GM21786 (cell line): ENCODE measurements at regions not wholly inside any gene's neighbourhood (a gene's known extent, or its start where the extent isn't known, plus 50 kb on each side); places are given as distances from the start of the nearest gene placed in this dataset.
"Not testable (repeated sequence)": the region's sequence is repeated elsewhere in the genome, so short reads cannot be mapped to it uniquely, and the experiment has no call there.

Source experiments
- ATAC-seq: cut with Tn5 transposase; IDR thresholded peaks from one replicate; pipeline ENCODE4 v1.9.1; 2021; ENCODE audit not compliant: unreplicated experiment

- ATAC-seq = not testable (repeated sequence)
Observed at GRCh38 chr6:86872810-86873209, 64.5 kb upstream of the HTR1E start.

GRCh38 chr6:86871681-86872080 lies 65.6 kb upstream of the HTR1E start:
- ATAC-seq = no peak

- ATAC-seq = no peak
Observed at GRCh38 chr6:86869500-86869899, 67.8 kb upstream of the HTR1E start.

- no peak for ATAC-seq
Observed at GRCh38 chr6:86859513-86859912, 77.8 kb upstream of the HTR1E start.

DNA sequence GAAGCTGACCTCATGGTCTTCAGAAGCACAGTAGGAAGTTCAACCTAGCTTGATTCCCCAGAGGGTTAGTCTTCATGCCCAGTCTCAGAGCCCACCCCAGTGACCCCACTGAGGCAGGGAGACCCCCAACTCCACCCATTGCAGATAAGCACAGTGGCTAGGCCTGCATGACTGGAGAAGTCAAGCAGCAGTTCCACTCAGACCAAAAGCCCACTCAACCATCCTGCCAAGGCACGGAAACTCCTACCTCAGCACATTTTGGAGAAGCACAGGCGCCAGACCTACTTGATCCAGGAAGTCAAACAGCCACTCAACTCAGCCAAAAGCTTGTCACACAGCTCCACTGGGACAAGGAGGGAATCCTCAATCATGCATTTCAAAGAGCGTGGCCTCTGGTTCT lies 78.4 kb upstream of the HTR1E start:
- no peak for ATAC-seq

DNA sequence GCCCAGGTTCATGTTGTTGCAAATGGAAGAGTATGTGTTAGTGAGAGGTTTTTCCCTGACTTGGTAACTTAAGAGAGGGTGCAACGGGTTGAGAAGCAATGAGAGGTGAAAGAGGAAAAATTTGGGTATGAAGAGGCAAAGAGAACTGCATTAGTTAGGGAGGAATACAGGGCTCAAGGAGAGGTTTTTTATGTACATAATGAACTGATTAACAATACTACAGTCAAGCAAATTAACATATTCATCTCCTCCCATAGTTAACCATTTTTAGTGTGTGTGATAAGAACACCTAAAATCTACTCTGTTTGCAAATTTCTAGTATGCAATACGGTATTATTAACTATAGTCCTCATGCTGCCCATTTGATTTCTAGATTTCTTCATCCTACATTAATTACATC lies 79.5 kb upstream of the HTR1E start:
- ATAC-seq = no peak

GRCh38 chr6:86856937-86857563 lies 80.3 kb upstream of the HTR1E start:
- peak; percentile 65 for ATAC-seq

DNA sequence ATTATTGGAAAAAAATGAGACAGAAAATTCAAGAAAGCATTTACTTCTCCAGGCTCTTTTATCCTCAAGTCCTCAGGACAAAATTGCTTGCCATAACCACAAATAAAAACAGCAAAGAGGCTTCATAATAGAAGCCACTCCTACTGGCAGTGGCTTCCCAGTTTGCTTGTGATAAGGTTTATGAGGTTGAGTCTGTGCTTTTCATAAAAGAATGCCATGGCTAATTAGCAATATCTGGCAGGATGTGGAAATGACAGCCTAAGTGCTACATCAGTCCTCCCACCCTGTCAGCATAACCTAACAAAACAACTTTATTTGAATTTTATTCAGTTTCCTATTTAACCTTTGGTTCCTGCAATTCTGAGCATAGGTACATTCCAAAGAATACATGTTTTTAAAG lies 80.9 kb upstream of the HTR1E start:
- no peak for ATAC-seq

- ATAC-seq = no peak
Observed at GRCh38 chr6:86848986-86849385, 88.3 kb upstream of the HTR1E start.

DNA sequence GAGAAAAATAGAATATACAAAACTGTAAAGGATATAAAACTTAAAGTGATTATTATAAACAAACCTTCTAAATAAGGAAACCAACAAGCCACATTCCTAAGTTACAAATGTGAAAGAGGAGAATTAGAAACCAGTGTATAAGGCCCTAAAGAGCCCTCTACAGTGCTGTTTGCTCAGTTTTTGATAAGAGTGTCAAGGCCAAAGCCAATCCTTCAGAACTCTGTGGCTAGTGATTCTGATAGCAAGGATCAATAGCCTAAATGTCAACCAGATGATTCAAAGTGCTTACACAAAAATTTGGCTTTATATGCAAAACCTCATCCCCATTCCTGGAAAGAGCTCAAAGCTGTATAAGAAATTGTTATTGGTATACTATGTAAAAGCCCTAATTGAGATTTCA lies 104.6 kb upstream of the HTR1E start:
- ATAC-seq = no peak

DNA sequence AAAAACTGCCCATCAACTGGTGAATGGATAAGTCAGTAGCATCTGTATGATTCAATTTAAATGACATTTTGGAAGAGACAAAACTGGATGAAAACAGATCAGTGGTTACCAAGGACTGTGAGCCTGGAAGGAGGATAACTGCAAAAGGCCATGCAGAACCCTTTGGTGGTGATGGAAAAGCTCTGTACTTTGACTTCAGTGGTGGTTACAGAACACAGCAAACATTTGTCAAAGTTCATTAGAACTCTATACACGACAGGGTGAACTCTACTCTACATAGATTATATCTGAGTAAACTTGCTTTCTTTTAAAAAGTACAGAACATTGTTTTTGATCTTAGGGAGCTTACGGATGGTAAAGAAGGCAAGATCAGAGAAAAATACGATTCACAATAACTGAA lies 111.9 kb upstream of the HTR1E start:
- no peak for ATAC-seq

- no peak for ATAC-seq
Observed at GRCh38 chr6:86822747-86823146, 114.6 kb upstream of the HTR1E start.

DNA sequence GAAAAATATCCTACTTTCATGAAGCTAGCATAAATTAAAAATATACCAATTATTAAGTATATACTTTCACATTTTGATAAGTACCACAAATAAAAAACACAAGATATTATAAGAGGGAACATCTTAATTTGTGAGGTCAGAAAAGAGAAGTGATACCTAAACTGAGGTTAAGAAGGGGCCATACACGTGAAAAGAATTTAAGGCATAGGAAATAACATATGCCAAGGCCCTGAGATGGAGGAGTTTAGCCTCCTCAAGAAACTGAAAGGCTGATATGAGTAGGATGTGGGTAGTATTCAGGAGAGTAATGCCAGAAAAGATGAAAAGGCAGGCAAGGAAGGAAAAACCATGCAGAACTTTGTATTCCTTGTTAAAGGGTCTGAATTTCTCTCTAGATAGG lies 116.6 kb upstream of the HTR1E start:
- ATAC-seq = no peak

DNA sequence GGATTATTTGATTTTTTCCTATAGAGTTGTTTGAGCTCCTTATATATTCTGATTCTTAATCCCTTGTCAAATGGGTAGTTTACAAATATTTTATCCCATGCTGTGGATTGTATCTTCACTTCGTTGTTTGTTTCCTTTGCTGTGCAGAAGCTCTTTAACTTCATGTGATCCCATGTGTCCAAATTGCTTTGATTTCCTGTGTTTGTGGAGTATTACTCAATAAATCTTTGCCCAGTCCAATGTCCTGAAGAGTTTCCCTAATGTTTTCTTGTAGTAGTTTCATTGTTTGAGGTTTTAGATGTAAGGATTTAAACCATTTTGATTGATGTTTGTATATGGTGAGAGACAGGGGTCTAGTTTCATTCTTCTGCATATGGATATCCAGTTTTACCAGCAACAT lies 143.7 kb upstream of the HTR1E start:
- no peak for ATAC-seq

DNA sequence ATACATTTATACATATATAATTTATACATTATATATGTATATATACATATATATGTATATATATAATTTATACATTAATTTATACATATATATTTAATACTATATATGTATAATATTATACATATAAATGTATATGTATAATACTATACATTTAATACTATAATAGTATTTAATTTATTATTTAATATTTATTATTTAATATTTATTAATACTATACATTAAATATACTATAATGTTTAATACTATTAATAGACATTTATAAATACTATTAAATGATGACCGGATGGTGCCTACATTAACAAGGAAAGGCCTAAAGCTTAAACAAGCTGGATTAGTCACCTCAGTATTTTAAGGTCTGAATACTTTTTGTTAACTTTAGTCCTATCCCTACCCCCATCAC lies 145.9 kb upstream of the HTR1E start:
- ATAC-seq = no peak

GRCh38 chr6:86789779-86790411 lies 147.4 kb upstream of the HTR1E start:
- ATAC-seq = no peak

- ATAC-seq = no peak
Observed at GRCh38 chr6:86782328-86782727, 155.0 kb upstream of the HTR1E start.

GRCh38 chr6:86780923-86781322 lies 156.4 kb upstream of the HTR1E start:
- ATAC-seq = no peak

DNA sequence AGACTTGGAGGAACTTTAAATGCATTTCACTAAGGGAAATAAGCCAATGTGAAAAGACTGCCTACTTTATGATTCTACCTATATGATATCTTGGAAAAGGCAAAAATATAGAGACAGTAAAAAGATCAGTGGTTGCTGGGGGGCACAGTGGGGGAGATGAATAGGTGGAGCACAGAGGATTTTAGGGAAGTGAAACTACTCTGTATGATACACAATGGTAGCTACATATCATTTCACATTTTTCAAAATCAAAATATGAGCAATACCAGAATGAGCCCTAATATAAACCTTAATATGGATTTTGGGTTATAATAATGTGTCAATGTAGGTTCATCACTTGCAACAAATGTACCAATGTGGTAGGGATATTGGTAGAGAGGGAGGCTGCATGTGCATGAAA lies 161.4 kb upstream of the HTR1E start:
- no peak for ATAC-seq

DNA sequence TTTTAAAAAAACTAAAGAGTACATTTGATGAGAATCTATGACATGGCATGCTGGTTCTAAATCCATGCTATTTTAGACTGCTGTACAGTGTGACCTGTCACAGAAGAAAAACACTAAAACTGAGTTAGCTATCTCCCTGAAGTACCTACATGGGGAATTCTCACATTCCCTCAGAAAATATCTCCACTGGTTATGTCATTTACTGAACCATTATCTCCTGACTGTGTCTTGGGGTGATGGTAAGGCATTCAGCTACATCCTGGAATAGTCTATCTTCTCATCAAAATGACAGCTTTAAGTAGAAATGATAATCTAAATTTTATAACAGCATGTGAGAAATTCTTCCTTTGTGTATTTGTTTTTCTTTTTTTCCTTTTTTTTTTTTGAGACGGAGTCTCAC lies 172.1 kb upstream of the HTR1E start:
- no peak for ATAC-seq

GRCh38 chr6:86759953-86760352 lies 177.4 kb upstream of the HTR1E start:
- not testable (repeated sequence) for ATAC-seq

- ATAC-seq = no peak
Observed at GRCh38 chr6:86756640-86757229, 180.6 kb upstream of the HTR1E start.

DNA sequence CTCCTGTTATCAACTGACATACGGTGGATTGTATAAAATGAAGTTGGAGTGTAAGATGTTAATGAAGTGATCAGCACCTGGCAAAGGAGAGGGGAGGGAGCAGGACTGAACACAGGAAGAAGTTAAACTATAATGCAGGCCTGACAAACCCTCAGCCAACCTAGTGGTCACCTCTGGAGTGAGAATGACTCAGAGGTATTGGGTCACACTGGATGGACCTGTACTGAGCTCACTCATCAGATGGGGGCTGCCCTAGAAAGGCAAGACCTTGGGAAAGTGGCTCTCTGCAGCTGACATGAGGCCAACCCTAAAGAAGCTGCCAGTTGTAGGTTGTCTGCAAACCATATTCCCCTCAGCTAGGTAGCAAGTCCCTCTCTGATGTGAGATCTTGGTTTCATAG lies 193.3 kb upstream of the HTR1E start:
- ATAC-seq = no peak
